A549 (cell line): ENCODE measurements at regions not wholly inside any gene's neighbourhood (a gene's known extent, or its start where the extent isn't known, plus 50 kb on each side); places are given as distances from the start of the nearest gene placed in this dataset.

ENCODE experiments used
- ATAC-seq, 2 experiments: fragments of 200-7000 bp in 1 of 2; fragments of >200 bp in 1 of 2; cut with Nextera tagmentation in 1 of 2; cut with Tn5 transposase in 1 of 2; 3 replicates each; pipeline versions ENCODE4 v1.8.0 to v1.9.1; 2018 to 2020; ENCODE audit warnings: mild to moderate bottlenecking in 1 of 2, moderate library complexity in 1 of 2
- CTCF ChIA-PET: fragments of 300-600 bp; sonication (Branson Sonifier 250); formaldehyde crosslinking; extraction: SDS; loops from one replicate; lab custom pipeline; 2021; ENCODE audit warnings: antibody characterized with exemption, inconsistent platforms; lab: Yijun Ruan, JAX
- POLR2A ChIA-PET: fragments of 350-600 bp; formaldehyde crosslinking; extraction: SDS; loops from one replicate; lab custom pipeline; 2021; ENCODE audit warnings: antibody characterized with exemption, inconsistent platforms; lab: Yijun Ruan, JAX
- DNase-seq, 2 experiments: peaks; one replicate each; pipeline versions ENCODE4 v3.0.0 to v3.0.0-alpha.2; 2011 to 2016; ENCODE audit warnings: low read depth in 1 of 2, low spot score in 1 of 2
- FAIRE-seq: peaks from 2 replicates; lab custom pipeline; 2011; peaks lifted over from hg19 to GRCh38; lab: Jason Lieb, UNC
- H3K27ac ChIP-seq, 2 experiments: fragments of >200 bp; sonication (Bioruptor Twin); formaldehyde crosslinking; 3 replicates each; pipeline ENCODE4 v1.5.1; 2016 to 2017
- H3K4me1 ChIP-seq: fragments of >200 bp; sonication (Bioruptor Twin); formaldehyde crosslinking; 3 replicates; pipeline ENCODE4 v1.6.1; 2016
- H3K4me2 ChIP-seq: fragments of >200 bp; sonication (Bioruptor Twin); formaldehyde crosslinking; 3 replicates; pipeline ENCODE4 v1.6.1; 2016
- H3K4me3 ChIP-seq: fragments of >200 bp; sonication (Bioruptor Twin); formaldehyde crosslinking; 3 replicates; pipeline ENCODE4 v1.5.1; 2016
- H3K9me3 ChIP-seq: fragments of >200 bp; sonication (Bioruptor Twin); formaldehyde crosslinking; 3 replicates; pipeline ENCODE4 v1.6.1; 2016
- BHLHE40 ChIP-seq: IDR thresholded peaks from 2 replicates; pipeline ENCODE4 v1.6.1; 2012; ENCODE audit warnings: low read depth, low read length, inconsistent platforms
- CBX8 ChIP-seq: fragments of 200-600 bp; sonication (generic); IDR thresholded peaks from 2 replicates; pipeline ENCODE4 v1.6.1; 2016
- CHD2 ChIP-seq: fragments of 150-350 bp; IDR thresholded peaks from 2 replicates; pipeline ENCODE4 v1.6.1; 2014; ENCODE audit warnings: low read length; ENCODE audit not compliant: partially characterized antibody
- CHD4 ChIP-seq: fragments of 200-600 bp; sonication (generic); IDR thresholded peaks from 2 replicates; pipeline ENCODE4 v1.6.1; 2016; ENCODE audit warnings: antibody characterized with exemption, mild to moderate bottlenecking, borderline replicate concordance
- E2F6 ChIP-seq: IDR thresholded peaks from 2 replicates; pipeline ENCODE4 v1.6.1; 2012; ENCODE audit warnings: low read depth, borderline replicate concordance
- EHMT2 ChIP-seq: fragments of 200-600 bp; sonication (generic); IDR thresholded peaks from 2 replicates; pipeline ENCODE4 v1.6.1; 2016; ENCODE audit warnings: antibody characterized with exemption, low read depth, mild to moderate bottlenecking, moderate library complexity
- ELK1 ChIP-seq: fragments of 150-350 bp; IDR thresholded peaks from 2 replicates; pipeline ENCODE4 v1.6.1; 2014; ENCODE audit warnings: low read depth, mild to moderate bottlenecking, low read length
- FOSB ChIP-seq: fragments of 250-450 bp; sonication (Bioruptor Pico); IDR thresholded peaks from 2 replicates; pipeline ENCODE4 v1.5.0; 2020; ENCODE audit warnings: mild to moderate bottlenecking, moderate library complexity
- FOXS1 ChIP-seq: fragments of 250-450 bp; sonication (Bioruptor Pico); IDR thresholded peaks from 2 replicates; pipeline ENCODE4 v1.5.0; 2020; ENCODE audit warnings: mild to moderate bottlenecking, moderate library complexity
- HDAC2 ChIP-seq: fragments of 200-600 bp; sonication (generic); IDR thresholded peaks from 2 replicates; pipeline ENCODE4 v1.6.1; 2016
- HOXB13 ChIP-seq: fragments of 250-450 bp; sonication (Bioruptor Pico); IDR thresholded peaks from 2 replicates; pipeline ENCODE4 v1.5.0; 2020; ENCODE audit warnings: low read depth, mild to moderate bottlenecking, moderate library complexity
- HOXB5 ChIP-seq: fragments of 250-450 bp; sonication (Bioruptor Pico); IDR thresholded peaks from 2 replicates; pipeline ENCODE4 v1.5.0; 2020; ENCODE audit warnings: mild to moderate bottlenecking, moderate library complexity
- JUN ChIP-seq, 2 experiments: fragments of >200 bp; sonication (Bioruptor Twin); formaldehyde crosslinking; IDR thresholded peaks; 2 replicates in 1 of 2; 3 replicates in 1 of 2; pipeline ENCODE4 v1.6.1; 2016 to 2017
- JUNB ChIP-seq: fragments of >200 bp; sonication (Bioruptor Twin); formaldehyde crosslinking; IDR thresholded peaks from 2 replicates; pipeline ENCODE4 v1.6.1; 2016
- MAFK ChIP-seq: fragments of 450-650 bp; IDR thresholded peaks from 2 replicates; pipeline ENCODE4 v1.6.1; 2014; ENCODE audit not compliant: partially characterized antibody
- MYC ChIP-seq: IDR thresholded peaks from 2 replicates; pipeline ENCODE4 v1.6.1; 2012; ENCODE audit warnings: mild to moderate bottlenecking, inconsistent platforms, low read length, improper control_type of control experiment, borderline replicate concordance
- PBX3 ChIP-seq: IDR thresholded peaks from 2 replicates; pipeline ENCODE4 v1.6.1; 2012
- POLR2A ChIP-seq: IDR thresholded peaks from 2 replicates; pipeline ENCODE4 v1.6.1; 2012; ENCODE audit warnings: mild to moderate bottlenecking, low read length
- POLR2AphosphoS2 ChIP-seq: conservative IDR thresholded peaks from 2 replicates; pipeline ENCODE4 v1.6.1; 2012; ENCODE audit warnings: low read length, improper control_type of control experiment, inconsistent platforms
- RAD21 ChIP-seq, 2 experiments: fragments of >200 bp in 1 of 2; sonication (Bioruptor Twin) in 1 of 2; formaldehyde crosslinking in 1 of 2; IDR thresholded peaks in 1 of 2; conservative IDR thresholded peaks in 1 of 2; 2 replicates in 1 of 2; 3 replicates in 1 of 2; pipeline ENCODE4 v1.6.1; 2012 to 2018; ENCODE audit warnings: inconsistent platforms in 1 of 2
- RNF2 ChIP-seq: fragments of 200-600 bp; sonication (generic); IDR thresholded peaks from 2 replicates; pipeline ENCODE4 v1.6.1; 2016; ENCODE audit warnings: low read depth, mild to moderate bottlenecking, antibody characterized with exemption, moderate library complexity, borderline replicate concordance
- TP53 ChIP-seq: fragments of 250-450 bp; sonication (Bioruptor Pico); IDR thresholded peaks from 2 replicates; pipeline ENCODE4 v1.5.0; 2021; ENCODE audit warnings: mild to moderate bottlenecking, moderate library complexity
- ZFP36 ChIP-seq: fragments of 450-650 bp; IDR thresholded peaks from 2 replicates; pipeline ENCODE4 v1.6.1; 2014; ENCODE audit warnings: borderline replicate concordance; ENCODE audit not compliant: partially characterized antibody
- ZSCAN20 ChIP-seq: fragments of 250-450 bp; sonication (Bioruptor Pico); IDR thresholded peaks from 2 replicates; pipeline ENCODE4 v1.8.0; 2022; ENCODE audit warnings: mild to moderate bottlenecking, moderate library complexity
- WGBS: methylation state at CpG from one replicate; pipeline ENCODE4 v1.1.6; 2017; ENCODE audit errors: missing lambda C conversion rate; 5-methylcytosine and 5-hydroxymethylcytosine counted together
- TF ChIP-seq, protein P1 (sequence below): fragments of 250-450 bp; sonication (Bioruptor Pico); IDR thresholded peaks from 2 replicates; pipeline ENCODE4 v1.5.0; 2020; ENCODE audit warnings: low read depth, mild to moderate bottlenecking, moderate library complexity
- TF ChIP-seq, protein P2 (sequence below): fragments of 250-450 bp; sonication (Bioruptor Pico); IDR thresholded peaks from 2 replicates; pipeline ENCODE4 v1.5.0; 2021; ENCODE audit warnings: mild to moderate bottlenecking, moderate library complexity, borderline replicate concordance

- Histone ChIP-seq H3K27ac (no peak overlapping the region), H3K9me3 (no peaks in the 10 kb centered on the region), H3K4me1 (no peaks in the 10 kb centered on the region), H3K4me3 (no peak overlapping the region), H3K4me2 (no peak overlapping the region)
- CTCF ChIA-PET = no interaction called here
- DNase-seq = no peak
- FAIRE-seq = no peak
- 41% methylated on average over 5 of the region's 5 CpGs for WGBS
- TF ChIP-seq HOXB13 (CRISPR knock-in tag) (no peak), ZSCAN20 (CRISPR knock-in tag) (no peak), TP53 (CRISPR knock-in tag) (no peak), CHD4 (no peak), CBX8 (no peak), CHD2 (no peak), JUNB (no peak), RAD21 (conservative IDR thresholded peaks at IDR 0.05 in 1 of 2, IDR thresholded peaks at IDR 0.05 in 1 of 2) (no peak), ELK1 (no peak), HDAC2 (no peak), MAFK (no peak), MYC (no peak), EHMT2 (no peak), FOSB (no peak), PBX3 (no peak), BHLHE40 (no peak)
- TF ChIP-seq, protein P1, sequence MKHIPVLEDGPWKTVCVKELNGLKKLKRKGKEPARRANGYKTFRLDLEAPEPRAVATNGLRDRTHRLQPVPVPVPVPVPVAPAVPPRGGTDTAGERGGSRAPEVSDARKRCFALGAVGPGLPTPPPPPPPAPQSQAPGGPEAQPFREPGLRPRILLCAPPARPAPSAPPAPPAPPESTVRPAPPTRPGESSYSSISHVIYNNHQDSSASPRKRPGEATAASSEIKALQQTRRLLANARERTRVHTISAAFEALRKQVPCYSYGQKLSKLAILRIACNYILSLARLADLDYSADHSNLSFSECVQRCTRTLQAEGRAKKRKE (CRISPR knock-in tag) = no peak
- no peak for ATAC-seq
- POLR2A ChIA-PET = no interaction called here
Observed at GRCh38 chr12:25743679-25744215, 190.7 kb upstream of the LMNTD1 start.

- ChIA-PET POLR2A (no interaction called here), CTCF (no interaction called here)
- H3K9me3 ChIP-seq = no peaks in the 10 kb centered on the region
- H3K4me3 ChIP-seq = no peak overlapping the region
- ATAC-seq = no peak
- no peak for FAIRE-seq
- no peaks in the 10 kb centered on the region for H3K4me1 ChIP-seq
- no peak overlapping the region for H3K27ac ChIP-seq
- 28% methylated on average over 4 of the region's 4 CpGs for WGBS
- TF ChIP-seq RNF2 (no peak), POLR2AphosphoS2 (no peak), ZFP36 (no peak), CHD2 (no peak), EHMT2 (no peak), JUN (IDR thresholded peaks at IDR 0.05) (no peak), POLR2A (no peak), E2F6 (no peak), HOXB5 (no peak), FOXS1 (no peak), CBX8 (no peak)
- TF ChIP-seq, protein P2, sequence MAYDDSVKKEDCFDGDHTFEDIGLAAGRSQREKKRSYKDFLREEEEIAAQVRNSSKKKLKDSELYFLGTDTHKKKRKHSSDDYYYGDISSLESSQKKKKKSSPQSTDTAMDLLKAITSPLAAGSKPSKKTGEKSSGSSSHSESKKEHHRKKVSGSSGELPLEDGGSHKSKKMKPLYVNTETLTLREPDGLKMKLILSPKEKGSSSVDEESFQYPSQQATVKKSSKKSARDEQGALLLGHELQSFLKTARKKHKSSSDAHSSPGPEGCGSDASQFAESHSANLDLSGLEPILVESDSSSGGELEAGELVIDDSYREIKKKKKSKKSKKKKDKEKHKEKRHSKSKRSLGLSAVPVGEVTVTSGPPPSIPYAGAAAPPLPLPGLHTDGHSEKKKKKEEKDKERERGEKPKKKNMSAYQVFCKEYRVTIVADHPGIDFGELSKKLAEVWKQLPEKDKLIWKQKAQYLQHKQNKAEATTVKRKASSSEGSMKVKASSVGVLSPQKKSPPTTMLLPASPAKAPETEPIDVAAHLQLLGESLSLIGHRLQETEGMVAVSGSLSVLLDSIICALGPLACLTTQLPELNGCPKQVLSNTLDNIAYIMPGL (CRISPR knock-in tag) = no peak
- DNase-seq = no peak
- H3K4me2 ChIP-seq = no peak overlapping the region
Observed at GRCh38 chr12:25744313-25744712, 191.2 kb upstream of the LMNTD1 start.
